SK-N-MC (cell line): ENCODE measurements at regions not wholly inside any gene's neighbourhood (a gene's known extent, or its start where the extent isn't known, plus 50 kb on each side); places are given as distances from the start of the nearest gene placed in this dataset.

ENCODE experiments used
- EZH2 ChIP-seq: fragments of 200-600 bp; sonication (generic); IDR thresholded peaks from one replicate; pipeline ENCODE4 v1.6.1; 2017; ENCODE audit warnings: antibody characterized with exemption
- POLR2AphosphoS5 ChIP-seq: IDR thresholded peaks from 2 replicates; pipeline ENCODE4 v1.6.1; 2012; ENCODE audit warnings: mild to moderate bottlenecking, low read depth, low read length, borderline replicate concordance

DNA sequence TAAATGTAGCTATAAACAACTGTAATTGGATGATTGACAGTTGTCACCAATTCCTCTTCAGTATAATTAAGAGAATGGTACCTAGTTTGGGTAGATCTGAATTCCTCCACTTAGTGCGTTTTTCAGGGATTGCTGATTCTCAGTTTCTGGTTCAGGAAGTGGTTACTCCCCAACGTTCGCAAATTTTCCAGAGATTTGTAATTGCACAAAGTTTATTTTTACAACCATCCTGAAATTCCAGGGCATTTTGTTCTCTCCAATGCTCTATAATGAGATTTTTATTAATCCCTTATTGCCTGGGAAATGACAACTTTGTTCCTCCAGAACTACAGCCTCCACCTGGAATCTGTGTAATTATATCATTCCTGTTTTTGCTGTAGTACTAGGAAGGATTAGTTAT lies 710.6 kb upstream of the ZEB2 start:
- no peak for TF ChIP-seq EZH2
- TF ChIP-seq POLR2AphosphoS5: no peak
